SK-N-MC (cell line): ENCODE measurements at regions not wholly inside any gene's neighbourhood (a gene's known extent, or its start where the extent isn't known, plus 50 kb on each side); places are given as distances from the start of the nearest gene placed in this dataset.

Experiments
- EZH2 ChIP-seq: fragments of 200-600 bp; sonication (generic); IDR thresholded peaks from one replicate; pipeline ENCODE4 v1.6.1; 2017; ENCODE audit warnings: antibody characterized with exemption
- POLR2AphosphoS5 ChIP-seq: IDR thresholded peaks from 2 replicates; pipeline ENCODE4 v1.6.1; 2012; ENCODE audit warnings: mild to moderate bottlenecking, low read depth, low read length, borderline replicate concordance

DNA sequence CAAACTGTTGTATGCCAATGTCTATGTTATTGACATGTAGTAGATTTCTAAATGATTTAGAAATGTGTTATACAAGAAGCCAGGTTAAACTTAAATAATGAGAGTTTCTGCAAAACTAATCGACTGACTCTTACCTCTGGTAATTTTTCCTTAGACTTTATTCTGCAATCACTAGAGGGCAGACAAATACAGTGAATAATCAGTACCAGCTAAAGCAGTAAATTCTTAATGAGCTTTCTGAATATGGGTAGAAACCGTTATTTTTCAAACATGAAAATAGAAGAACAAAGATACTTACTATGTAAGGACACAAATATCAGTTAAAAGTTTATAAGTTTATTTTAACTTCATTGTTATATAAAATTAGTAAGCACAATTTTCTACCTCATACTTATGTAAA lies 97.9 kb upstream of the RGS1 start:
- TF ChIP-seq EZH2 (no peak), POLR2AphosphoS5 (no peak)
